Karpas-422 (cell line): ENCODE measurements at regions not wholly inside any gene's neighbourhood (a gene's known extent, or its start where the extent isn't known, plus 50 kb on each side); places are given as distances from the start of the nearest gene placed in this dataset.

Experiments
- DNase-seq: peaks from one replicate; pipeline ENCODE4 v3.0.0-alpha.2; 2015
- H2AFZ ChIP-seq: fragments of 200-600 bp; sonication (generic); 2 replicates; pipeline ENCODE4 v1.6.1; 2014; ENCODE audit warnings: antibody characterized with exemption, low read length, mixed read lengths
- H3K27ac ChIP-seq: fragments of 200-600 bp; sonication (generic); 2 replicates; pipeline ENCODE4 v1.5.1; 2014; ENCODE audit warnings: mild to moderate bottlenecking, low read length, moderate library complexity
- H3K27me3 ChIP-seq: fragments of 200-600 bp; sonication (generic); 2 replicates; pipeline ENCODE4 v1.6.1; 2014; ENCODE audit warnings: low read length, mixed read lengths
- H3K36me3 ChIP-seq: fragments of 200-600 bp; sonication (generic); 2 replicates; pipeline ENCODE4 v1.6.1; 2014; ENCODE audit warnings: low read length, mixed read lengths; ENCODE audit not compliant: insufficient read depth
- H3K4me1 ChIP-seq: fragments of 200-600 bp; sonication (generic); 2 replicates; pipeline ENCODE4 v1.6.1; 2014; ENCODE audit warnings: mild to moderate bottlenecking, low read length, mixed read lengths
- H3K4me2 ChIP-seq: fragments of 200-600 bp; sonication (generic); 2 replicates; pipeline ENCODE4 v1.6.1; 2014; ENCODE audit warnings: low read length, low read depth, mild to moderate bottlenecking; ENCODE audit not compliant: poor library complexity, severe bottlenecking
- H3K4me3 ChIP-seq: fragments of 200-600 bp; sonication (generic); 2 replicates; pipeline ENCODE4 v1.5.1; 2014; ENCODE audit warnings: mild to moderate bottlenecking, antibody characterized with exemption, low read length, mixed read lengths
- H3K79me2 ChIP-seq: fragments of 200-600 bp; sonication (generic); 2 replicates; pipeline ENCODE4 v1.6.1; 2014; ENCODE audit warnings: mild to moderate bottlenecking, low read length, mixed read lengths
- H3K9ac ChIP-seq: fragments of 200-600 bp; sonication (generic); 2 replicates; pipeline ENCODE4 v1.6.0; 2014; ENCODE audit warnings: low read length
- H3K9me2 ChIP-seq: fragments of 200-600 bp; sonication (generic), shearing (Covaris generic); replicated peaks from 2 replicates; pipeline ENCODE4 v1.6.0; 2014; ENCODE audit warnings: mild to moderate bottlenecking, low read length, moderate library complexity; ENCODE audit not compliant: insufficient read depth
- H3K9me3 ChIP-seq: fragments of 300-700, 200-600 bp; sonication (generic); 2 replicates; pipeline ENCODE4 v1.6.1; 2014; ENCODE audit warnings: low read length, mixed read lengths
- H4K20me1 ChIP-seq: fragments of 200-600 bp; sonication (generic); 2 replicates; pipeline ENCODE4 v1.6.1; 2014; ENCODE audit warnings: mild to moderate bottlenecking, antibody characterized with exemption, low read length, low read depth; ENCODE audit not compliant: insufficient read depth

GRCh38 chr2:888906-889566 is 61.6 kb upstream of the SNTG2 start:
- no peak for DNase-seq
- Histone ChIP-seq H3K9me3 (no peaks in the 10 kb centered on the region), H3K36me3 (no peaks in the 10 kb centered on the region), H4K20me1 (no peaks in the 10 kb centered on the region), H2AFZ (no peak overlapping the region), H3K9ac (no peak overlapping the region), H3K27ac (no peak overlapping the region), H3K4me3 (no peak overlapping the region), H3K4me2 (no peak overlapping the region), H3K79me2 (no peaks in the 10 kb centered on the region), H3K4me1 (peaks cover 8% of the 10 kb centered on the region), H3K27me3 (no peaks in the 10 kb centered on the region), H3K9me2 (no peaks in the 10 kb centered on the region)

- no peak for DNase-seq
- Histone ChIP-seq H3K4me3 (no peak overlapping the region), H3K27ac (no peak overlapping the region), H4K20me1 (no peaks in the 10 kb centered on the region), H3K9me2 (no peaks in the 10 kb centered on the region), H3K4me2 (no peak overlapping the region), H3K9ac (no peak overlapping the region), H3K9me3 (no peaks in the 10 kb centered on the region), H2AFZ (no peak overlapping the region), H3K36me3 (no peaks in the 10 kb centered on the region), H3K4me1 (peaks cover 4% of the 10 kb centered on the region), H3K79me2 (no peaks in the 10 kb centered on the region), H3K27me3 (no peaks in the 10 kb centered on the region)
Measured at GRCh38 chr2:888211-888801, 62.3 kb upstream of the SNTG2 start.

- no peaks in the 10 kb centered on the region for H3K9me2 ChIP-seq
- no peak overlapping the region for H2AFZ ChIP-seq
- H3K4me1 ChIP-seq = no peaks in the 10 kb centered on the region
- H3K79me2 ChIP-seq = no peaks in the 10 kb centered on the region
- no peaks in the 10 kb centered on the region for H4K20me1 ChIP-seq
- no peak overlapping the region for H3K4me3 ChIP-seq
- no peaks in the 10 kb centered on the region for H3K36me3 ChIP-seq
- no peaks in the 10 kb centered on the region for H3K27me3 ChIP-seq
- DNase-seq = no peak
- no peak overlapping the region for H3K9ac ChIP-seq
- H3K4me2 ChIP-seq = no peak overlapping the region
- no peak overlapping the region for H3K27ac ChIP-seq
- H3K9me3 ChIP-seq = no peaks in the 10 kb centered on the region
Measured at GRCh38 chr2:887639-888038, 63.0 kb upstream of the SNTG2 start.

GRCh38 chr2:886072-887022 is 64.3 kb upstream of the SNTG2 start:
- no peaks in the 10 kb centered on the region for H3K36me3 ChIP-seq
- no peak overlapping the region for H3K27ac ChIP-seq
- no peaks in the 10 kb centered on the region for H3K4me1 ChIP-seq
- no peak for DNase-seq
- no peaks in the 10 kb centered on the region for H3K9me3 ChIP-seq
- no peak overlapping the region for H3K4me2 ChIP-seq
- H2AFZ ChIP-seq = no peak overlapping the region
- H3K9ac ChIP-seq = no peak overlapping the region
- no peaks in the 10 kb centered on the region for H3K9me2 ChIP-seq
- H3K4me3 ChIP-seq = no peak overlapping the region
- H3K79me2 ChIP-seq = no peaks in the 10 kb centered on the region
- H3K27me3 ChIP-seq = 0 out of 2 replicates have a peak, but pooled peaks cover 3% of the 10 kb centered on the region
- H4K20me1 ChIP-seq = no peaks in the 10 kb centered on the region

- no peak overlapping the region for H3K9ac ChIP-seq
- no peaks in the 10 kb centered on the region for H3K79me2 ChIP-seq
- H3K9me2 ChIP-seq = no peaks in the 10 kb centered on the region
- no peak overlapping the region for H3K4me2 ChIP-seq
- no peaks in the 10 kb centered on the region for H3K9me3 ChIP-seq
- no peak for DNase-seq
- no peaks in the 10 kb centered on the region for H3K36me3 ChIP-seq
- H3K4me3 ChIP-seq = no peak overlapping the region
- no peaks in the 10 kb centered on the region for H3K4me1 ChIP-seq
- H3K27me3 ChIP-seq = 0 out of 2 replicates have a peak, but pooled peaks cover 3% of the 10 kb centered on the region
- no peaks in the 10 kb centered on the region for H4K20me1 ChIP-seq
- no peak overlapping the region for H2AFZ ChIP-seq
- no peak overlapping the region for H3K27ac ChIP-seq
Measured at GRCh38 chr2:885230-886071, 65.2 kb upstream of the SNTG2 start.

- H2AFZ ChIP-seq = no peak overlapping the region
- no peak overlapping the region for H3K4me3 ChIP-seq
- no peak overlapping the region for H3K4me2 ChIP-seq
- H3K4me1 ChIP-seq = no peaks in the 10 kb centered on the region
- no peak overlapping the region for H3K9ac ChIP-seq
- H3K27me3 ChIP-seq = 0 out of 2 replicates have a peak, but pooled peaks cover 3% of the 10 kb centered on the region
- no peaks in the 10 kb centered on the region for H3K79me2 ChIP-seq
- H3K9me3 ChIP-seq = no peaks in the 10 kb centered on the region
- no peaks in the 10 kb centered on the region for H3K36me3 ChIP-seq
- H3K27ac ChIP-seq = no peak overlapping the region
- H4K20me1 ChIP-seq = no peaks in the 10 kb centered on the region
- no peak for DNase-seq
- no peaks in the 10 kb centered on the region for H3K9me2 ChIP-seq
Measured at GRCh38 chr2:883803-884748, 66.6 kb upstream of the SNTG2 start.

GRCh38 chr2:883260-883802 is 67.3 kb upstream of the SNTG2 start:
- Histone ChIP-seq H2AFZ (no peak overlapping the region), H3K27ac (no peak overlapping the region), H3K9me3 (no peaks in the 10 kb centered on the region), H3K4me2 (no peak overlapping the region), H3K27me3 (0 out of 2 replicates have a peak, but pooled peaks cover 3% of the 10 kb centered on the region), H3K36me3 (no peaks in the 10 kb centered on the region), H3K79me2 (no peaks in the 10 kb centered on the region), H4K20me1 (no peaks in the 10 kb centered on the region), H3K9ac (no peak overlapping the region), H3K9me2 (no peaks in the 10 kb centered on the region), H3K4me1 (no peaks in the 10 kb centered on the region), H3K4me3 (no peak overlapping the region)
- no peak for DNase-seq
